ENCODE measurements at regions not wholly inside any gene's neighbourhood (a gene's known extent, or its start where the extent isn't known, plus 50 kb on each side); places are given as distances from the start of the nearest gene placed in this dataset.

DNA sequence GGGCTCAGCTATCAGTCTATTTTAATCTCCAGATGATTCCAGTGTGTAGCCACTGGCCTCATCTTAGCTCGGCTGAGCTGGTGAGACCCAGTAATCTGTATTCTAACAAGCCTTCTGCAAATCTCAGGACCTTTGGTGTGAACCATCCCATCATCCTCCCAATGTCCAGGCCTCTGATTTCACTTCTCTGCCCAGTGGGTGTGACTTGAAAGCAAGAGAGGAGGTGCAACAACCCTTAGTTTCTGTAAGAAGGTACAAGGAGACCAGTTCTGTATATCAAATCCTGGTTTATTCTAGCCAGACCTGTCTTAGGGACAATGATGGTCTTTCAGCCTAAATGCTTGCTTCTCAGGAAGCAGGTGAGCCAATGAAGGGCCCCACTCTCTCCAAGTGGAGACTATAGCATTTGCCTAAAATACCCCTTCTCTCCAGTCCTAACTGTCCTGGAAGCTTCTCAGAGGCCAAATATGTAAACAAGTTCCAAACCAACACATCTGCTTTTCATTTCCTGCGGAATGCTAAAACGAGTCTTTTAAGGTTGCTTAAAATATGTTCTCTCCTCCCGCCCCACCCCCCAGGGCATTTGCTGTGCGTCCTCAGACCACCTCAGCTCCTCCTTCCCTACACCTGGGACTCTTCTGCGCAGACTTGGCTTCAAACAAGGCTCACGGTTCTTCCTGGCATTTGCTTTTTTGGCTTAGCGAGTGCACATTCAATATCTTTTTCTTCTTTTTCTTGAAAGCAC is 78.4 kb upstream of the FUT8 start:
- TF ChIP-seq EZH2phosphoT487 (IDR thresholded peaks at IDR 0.05; ENCODE audit: insufficient read depth, low read depth) (no peak), EZH2 (IDR thresholded peaks at IDR 0.05; ENCODE audit: insufficient read depth, poor library complexity, severe bottlenecking) (no peak)
- peak overlapping the region; percentile 32 for H3K4me3 ChIP-seq

DNA sequence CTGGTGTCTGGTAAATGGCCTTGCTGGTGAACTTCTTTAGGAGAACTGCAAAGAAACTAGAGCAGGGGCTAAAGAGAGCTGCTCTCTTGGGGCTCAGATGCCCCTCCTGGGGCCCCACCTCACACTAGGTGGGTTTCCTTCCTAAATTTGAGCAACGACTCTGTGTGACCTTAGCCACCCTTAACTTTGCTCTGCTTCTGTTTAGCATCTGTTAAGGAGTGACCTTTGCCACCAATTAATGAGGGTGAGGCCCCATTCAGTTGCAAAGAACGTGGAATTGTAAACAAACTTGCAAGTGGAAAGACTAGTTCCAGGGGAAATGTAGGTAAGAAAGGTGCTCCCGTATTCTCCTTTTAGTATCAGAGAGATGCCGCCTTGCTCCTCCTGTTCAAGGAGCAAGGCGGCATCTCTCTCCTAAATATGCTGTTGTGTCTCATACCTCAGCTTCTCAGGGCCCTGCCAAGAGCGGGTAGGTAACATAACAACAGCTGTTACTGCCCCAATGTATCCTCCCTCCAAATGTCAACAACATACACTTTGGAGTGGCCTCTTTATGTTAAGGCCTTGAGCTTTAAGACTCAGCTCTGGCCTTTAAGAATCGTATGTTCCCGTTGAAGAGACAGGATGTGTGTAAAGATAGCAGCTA is 77.6 kb upstream of the FUT8 start:
- DNase-seq: no peak
- Histone ChIP-seq H3K4me3 (peak overlapping the region; percentile 32; the same call in 1 of the 2 replicates), H3K27me3 (replicated peaks; ENCODE audit: insufficient read depth) (no peaks in the 10 kb centered on the region), H3K4me1 (ENCODE audit: insufficient read depth) (peaks cover 53% of the 10 kb centered on the region), H3K9me3 (ENCODE audit: low read depth) (no peaks in the 10 kb centered on the region), H3K27ac (peak overlapping the region; percentile 50), H4K20me1 (ENCODE audit: insufficient read depth) (no peaks in the 10 kb centered on the region), H3K9ac (no peak overlapping the region), H3F3A (ENCODE audit: insufficient read depth) (peaks cover 27% of the 10 kb centered on the region), H2AFZ (peak overlapping the region; percentile 38), H3K4me2 (ENCODE audit: unreplicated experiment) (peak overlapping the region; percentile 82), H3K36me3 (ENCODE audit: low read depth) (no peaks in the 10 kb centered on the region), H3K79me2 (ENCODE audit: insufficient read depth) (no peaks in the 10 kb centered on the region), H3K9me2 (ENCODE audit: insufficient read depth) (no peaks in the 10 kb centered on the region)
- no peak for TF ChIP-seq EZH2phosphoT487 (IDR thresholded peaks at IDR 0.05; ENCODE audit: insufficient read depth, low read depth)
- TF ChIP-seq EZH2 (IDR thresholded peaks at IDR 0.05; ENCODE audit: insufficient read depth, poor library complexity, severe bottlenecking): no peak
- WGBS, 2 experiments (ENCODE audit: low coverage in 1 of 2, low lambda C conversion rate in 2 of 2, missing lambda C conversion rate in 2 of 2): 72 to 73% methylated on average over 8 of the region's 8 CpGs
- in situ Hi-C loops (cut with MboI): no loop called here

More for the DNA sequence above, 78.4 kb upstream of the FUT8 start:
- Histone ChIP-seq H3K79me2 (ENCODE audit: insufficient read depth) (no peaks in the 10 kb centered on the region), H3K4me2 (ENCODE audit: unreplicated experiment) (peak overlapping the region; percentile 82), H3K9ac (no peak overlapping the region), H3K36me3 (ENCODE audit: low read depth) (no peaks in the 10 kb centered on the region), H3K27me3 (replicated peaks; ENCODE audit: insufficient read depth) (no peaks in the 10 kb centered on the region), H3K4me1 (ENCODE audit: insufficient read depth) (peaks cover 49% of the 10 kb centered on the region), H2AFZ (peak overlapping the region; percentile 38), H3K27ac (peak overlapping the region; percentile 50), H3F3A (ENCODE audit: insufficient read depth) (peaks cover 27% of the 10 kb centered on the region), H4K20me1 (ENCODE audit: insufficient read depth) (no peaks in the 10 kb centered on the region), H3K9me2 (ENCODE audit: insufficient read depth) (no peaks in the 10 kb centered on the region), H3K9me3 (ENCODE audit: low read depth) (no peaks in the 10 kb centered on the region)
- in situ Hi-C loops (cut with MboI): no loop called here
- 13% methylated on average over 8 of the region's 8 CpGs for WGBS, 2 experiments (ENCODE audit: low coverage in 1 of 2, low lambda C conversion rate in 2 of 2, missing lambda C conversion rate in 2 of 2)
- peak; percentile 83 for DNase-seq

DNA sequence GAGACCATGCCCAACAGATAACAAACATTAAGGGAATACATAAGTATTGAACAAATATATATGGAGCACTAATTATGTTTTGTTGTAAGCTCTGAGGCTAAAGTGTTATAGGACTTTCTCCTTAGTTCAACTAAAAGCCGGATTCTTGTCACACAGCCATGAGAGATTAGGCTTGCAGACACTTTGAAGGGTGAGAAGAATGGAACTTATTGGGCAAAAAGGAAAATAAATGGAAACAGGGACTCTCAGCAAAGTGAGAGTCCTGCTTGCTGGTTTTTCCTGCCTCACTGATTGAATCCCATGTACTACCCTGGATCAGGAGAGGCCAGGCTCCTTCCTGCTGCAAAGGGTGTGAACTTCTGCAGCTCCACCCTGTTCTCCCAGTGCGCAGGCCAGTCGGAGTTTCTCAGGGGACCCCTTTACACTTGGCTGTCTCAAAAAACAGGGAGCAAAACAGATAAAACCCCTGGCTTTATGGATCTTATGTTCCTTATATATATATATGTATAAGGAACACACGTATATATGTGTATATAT is 77.1 kb upstream of the FUT8 start:
- TF ChIP-seq EZH2 (IDR thresholded peaks at IDR 0.05; ENCODE audit: insufficient read depth, poor library complexity, severe bottlenecking): no peak
- TF ChIP-seq EZH2phosphoT487 (IDR thresholded peaks at IDR 0.05; ENCODE audit: insufficient read depth, low read depth): no peak
- peaks cover 56% of the 10 kb centered on the region for H3K4me1 ChIP-seq (ENCODE audit: insufficient read depth)
- in situ Hi-C loops (cut with MboI): no loop called here
- WGBS, 2 experiments (ENCODE audit: low coverage in 1 of 2, low lambda C conversion rate in 2 of 2, missing lambda C conversion rate in 2 of 2): 93 to 94% methylated on average over 4 of the region's 4 CpGs
- H3K27me3 ChIP-seq (replicated peaks; ENCODE audit: insufficient read depth): no peaks in the 10 kb centered on the region
- peaks cover 27% of the 10 kb centered on the region for H3F3A ChIP-seq (ENCODE audit: insufficient read depth)
- no peak overlapping the region for H3K4me3 ChIP-seq
- H3K9ac ChIP-seq: no peak overlapping the region
- H4K20me1 ChIP-seq (ENCODE audit: insufficient read depth): no peaks in the 10 kb centered on the region
- H3K79me2 ChIP-seq (ENCODE audit: insufficient read depth): no peaks in the 10 kb centered on the region
- no peaks in the 10 kb centered on the region for H3K9me2 ChIP-seq (ENCODE audit: insufficient read depth)
- no peaks in the 10 kb centered on the region for H3K36me3 ChIP-seq (ENCODE audit: low read depth)
- H3K4me2 ChIP-seq (ENCODE audit: unreplicated experiment): peak overlapping the region; percentile 82
- no peak overlapping the region for H2AFZ ChIP-seq
- DNase-seq: no peak
- H3K9me3 ChIP-seq (ENCODE audit: low read depth): no peaks in the 10 kb centered on the region
- H3K27ac ChIP-seq: no peak overlapping the region

DNA sequence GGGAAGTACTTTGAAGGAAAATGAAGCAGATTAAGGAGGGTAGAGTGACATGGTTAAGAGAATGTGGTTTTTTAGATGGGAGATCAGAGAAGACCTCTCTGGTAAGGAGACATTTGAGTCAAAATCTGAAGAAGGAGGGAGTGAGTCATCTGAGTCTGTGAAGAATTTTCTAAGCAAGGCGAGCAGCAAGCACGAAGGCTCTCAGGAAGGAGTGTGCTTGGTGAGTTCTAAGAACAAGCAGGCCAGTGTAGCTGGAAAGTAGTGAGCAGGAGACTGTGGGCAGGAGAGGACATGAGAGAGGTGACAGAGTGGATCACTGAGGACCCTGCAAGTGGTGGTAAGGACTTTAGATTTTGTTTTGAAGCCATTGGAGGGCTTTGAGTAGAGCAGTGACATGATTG is 76.3 kb upstream of the FUT8 start:
- Histone ChIP-seq H3F3A (ENCODE audit: insufficient read depth) (peaks cover 27% of the 10 kb centered on the region), H3K4me3 (no peak overlapping the region), H2AFZ (peak overlapping the region; percentile 76), H3K4me1 (ENCODE audit: insufficient read depth) (peaks cover 56% of the 10 kb centered on the region), H3K27ac (peak overlapping the region; percentile 40), H3K36me3 (ENCODE audit: low read depth) (no peaks in the 10 kb centered on the region), H4K20me1 (ENCODE audit: insufficient read depth) (no peaks in the 10 kb centered on the region), H3K9me2 (ENCODE audit: insufficient read depth) (no peaks in the 10 kb centered on the region), H3K79me2 (ENCODE audit: insufficient read depth) (no peaks in the 10 kb centered on the region), H3K9me3 (ENCODE audit: low read depth) (no peaks in the 10 kb centered on the region), H3K9ac (peak overlapping the region; percentile 6; the same call in 1 of the 2 replicates), H3K4me2 (ENCODE audit: unreplicated experiment) (peak overlapping the region; percentile 39), H3K27me3 (replicated peaks; ENCODE audit: insufficient read depth) (no peaks in the 10 kb centered on the region)
- in situ Hi-C loops (cut with MboI): no loop called here
- 9 to 24% methylated on average over 2 of the region's 2 CpGs for WGBS, 2 experiments (ENCODE audit: low coverage in 1 of 2, low lambda C conversion rate in 2 of 2, missing lambda C conversion rate in 2 of 2)
- DNase-seq: peak; percentile 86
- TF ChIP-seq EZH2phosphoT487 (IDR thresholded peaks at IDR 0.05; ENCODE audit: insufficient read depth, low read depth) (no peak), EZH2 (IDR thresholded peaks at IDR 0.05; ENCODE audit: insufficient read depth, poor library complexity, severe bottlenecking) (no peak)
